Liver (tissue), 8 donors: ENCODE measurements at regions not wholly inside any gene's neighbourhood (a gene's known extent, or its start where the extent isn't known, plus 50 kb on each side); places are given as distances from the start of the nearest gene placed in this dataset.

Experiments
- DNase-seq: peaks from one replicate; pipeline ENCODE4 v3.0.0-alpha.2; 2017; ENCODE audit warnings: low spot score
- H3K27ac ChIP-seq, 2 donors: one replicate each; pipeline ENCODE4 v1.7.0; 2013; ENCODE audit warnings: inconsistent platforms in 2 of 2, low read length in 2 of 2, control low read depth in 1 of 2, low read depth in 1 of 2, mild to moderate bottlenecking in 1 of 2
- H3K27me3 ChIP-seq, 4 donors: one replicate each; pipeline versions ENCODE4 v1.6.1 to v1.7.0; 2013; ENCODE audit warnings: low read length in 3 of 4, inconsistent platforms in 1 of 4, mild to moderate bottlenecking in 1 of 4, moderate library complexity in 1 of 4; ENCODE audit not compliant: control insufficient read depth in 4 of 4, insufficient read depth in 4 of 4
- H3K36me3 ChIP-seq, 4 donors: one replicate each; pipeline versions ENCODE4 v1.6.1 to v1.7.0; 2013; ENCODE audit warnings: low read length in 3 of 4, mild to moderate bottlenecking in 3 of 4, low read depth in 1 of 4, moderate library complexity in 1 of 4; ENCODE audit not compliant: control insufficient read depth in 4 of 4, insufficient read depth in 3 of 4
- H3K4me1 ChIP-seq, 4 donors: one replicate each; pipeline versions ENCODE4 v1.6.1 to v1.7.0; 2013; ENCODE audit warnings: low read length in 3 of 4, mild to moderate bottlenecking in 3 of 4, moderate library complexity in 1 of 4; ENCODE audit not compliant: control insufficient read depth in 4 of 4, insufficient read depth in 4 of 4
- H3K4me3 ChIP-seq, 3 donors: one replicate each; pipeline versions ENCODE4 v1.6.1 to v1.7.0; 2013; ENCODE audit warnings: low read length in 3 of 3, control low read depth in 1 of 3, low read depth in 1 of 3, mild to moderate bottlenecking in 1 of 3
- H3K9ac ChIP-seq, 2 donors: one replicate each; pipeline ENCODE4 v1.7.0; 2013; ENCODE audit warnings: low read length in 2 of 2, mild to moderate bottlenecking in 2 of 2, moderate library complexity in 2 of 2, control low read depth in 1 of 2, low read depth in 1 of 2
- H3K9me3 ChIP-seq, 4 donors: one replicate each; pipeline versions ENCODE4 v1.6.1 to v1.7.0; 2013; ENCODE audit warnings: low read length in 3 of 4; ENCODE audit not compliant: control insufficient read depth in 4 of 4
- CTCF ChIP-seq: fragments of 150-350 bp; IDR thresholded peaks from 2 replicates; pipeline ENCODE4 v1.5.1; 2017; ENCODE audit warnings: improper control_type of control experiment, low read depth, low read length; ENCODE audit not compliant: missing input control
- EGR1 ChIP-seq, 2 donors: IDR thresholded peaks; 2 replicates each; pipeline ENCODE4 v1.6.1; 2016 to 2018; ENCODE audit warnings: antibody characterized with exemption in 2 of 2, low read depth in 2 of 2
- FOXA1 ChIP-seq: IDR thresholded peaks from 2 replicates; pipeline ENCODE4 v1.6.1; 2016; ENCODE audit warnings: antibody characterized with exemption
- FOXA2 ChIP-seq: IDR thresholded peaks from 2 replicates; pipeline ENCODE4 v1.6.1; 2016; ENCODE audit warnings: antibody characterized with exemption
- GABPA ChIP-seq, 2 donors: IDR thresholded peaks in 1 of 2; conservative IDR thresholded peaks in 1 of 2; 2 replicates each; pipeline ENCODE4 v1.6.1; 2016; ENCODE audit warnings: antibody characterized with exemption in 2 of 2, mild to moderate bottlenecking in 1 of 2, moderate library complexity in 1 of 2
- HNF4A ChIP-seq, 2 donors: conservative IDR thresholded peaks; 2 replicates each; pipeline ENCODE4 v1.6.1; 2016; ENCODE audit warnings: antibody characterized with exemption in 2 of 2, mild to moderate bottlenecking in 2 of 2
- HNF4G ChIP-seq: IDR thresholded peaks from 2 replicates; pipeline ENCODE4 v1.6.1; 2016; ENCODE audit warnings: antibody characterized with exemption
- JUND ChIP-seq, 2 donors: IDR thresholded peaks; 2 replicates each; pipeline ENCODE4 v1.6.1; 2016; ENCODE audit warnings: antibody characterized with exemption in 2 of 2
- MAX ChIP-seq: IDR thresholded peaks from 2 replicates; pipeline ENCODE4 v1.6.1; 2016; ENCODE audit warnings: antibody characterized with exemption
- NR2F2 ChIP-seq: IDR thresholded peaks from 2 replicates; pipeline ENCODE4 v1.6.1; 2016; ENCODE audit warnings: antibody characterized with exemption
- RAD21 ChIP-seq, 2 donors: IDR thresholded peaks; 2 replicates each; pipeline ENCODE4 v1.6.1; 2016; ENCODE audit warnings: antibody characterized with exemption in 2 of 2, mild to moderate bottlenecking in 2 of 2
- REST ChIP-seq: IDR thresholded peaks from 2 replicates; pipeline ENCODE4 v1.6.1; 2016; ENCODE audit warnings: antibody characterized with exemption, mild to moderate bottlenecking
- RXRA ChIP-seq, 2 donors: IDR thresholded peaks; 2 replicates each; pipeline ENCODE4 v1.6.1; 2017 to 2018; ENCODE audit warnings: antibody characterized with exemption in 2 of 2, mild to moderate bottlenecking in 1 of 2
- SP1 ChIP-seq: IDR thresholded peaks from 2 replicates; pipeline ENCODE4 v1.6.1; 2018; ENCODE audit warnings: antibody characterized with exemption, mild to moderate bottlenecking
- TAF1 ChIP-seq: conservative IDR thresholded peaks from 2 replicates; pipeline ENCODE4 v1.6.1; 2016; ENCODE audit warnings: antibody characterized with exemption, mild to moderate bottlenecking
- YY1 ChIP-seq: IDR thresholded peaks from 2 replicates; pipeline ENCODE4 v1.6.1; 2016; ENCODE audit warnings: antibody characterized with exemption, mild to moderate bottlenecking
- WGBS: extraction: QIAGEN DNeasy Blood & Tissue Kit; methylation state at CpG from one replicate; pipeline ENCODE4 v1.1.7; 2013; 5-methylcytosine and 5-hydroxymethylcytosine counted together
- TF ChIP-seq, protein P1 (sequence below): IDR thresholded peaks from 2 replicates; pipeline ENCODE4 v1.6.1; 2016; ENCODE audit warnings: antibody characterized with exemption
- TF ChIP-seq, protein P2 (sequence below): IDR thresholded peaks from 2 replicates; pipeline ENCODE4 v1.6.1; 2016; ENCODE audit warnings: antibody characterized with exemption
- donor health status: healthy.
- donor health status: healthy.
- donor health status: healthy.
- donor health status: healthy.
- donor health status: healthy.

- Histone ChIP-seq H3K36me3 (no peaks in the 10 kb centered on the region), H3K27ac (no peak overlapping the region), H3K4me1 (no peaks in the 10 kb centered on the region), H3K9me3 (no peaks in the 10 kb centered on the region), H3K9ac (no peak overlapping the region), H3K4me3 (no peak overlapping the region), H3K27me3 (no peaks in the 10 kb centered on the region)
- TF ChIP-seq JUND (IDR thresholded peaks at IDR 0.05) = no peak
- TF ChIP-seq EGR1 (IDR thresholded peaks at IDR 0.05; ENCODE audit: low read depth in 2 of 2) = no peak
- no peak for TF ChIP-seq HNF4A (conservative IDR thresholded peaks at IDR 0.05)
- TF ChIP-seq SP1 = no peak
- no peak for TF ChIP-seq YY1
- no peak for TF ChIP-seq FOXA1
- no peak for TF ChIP-seq NR2F2
- TF ChIP-seq MAX = no peak
- TF ChIP-seq, protein P1, sequence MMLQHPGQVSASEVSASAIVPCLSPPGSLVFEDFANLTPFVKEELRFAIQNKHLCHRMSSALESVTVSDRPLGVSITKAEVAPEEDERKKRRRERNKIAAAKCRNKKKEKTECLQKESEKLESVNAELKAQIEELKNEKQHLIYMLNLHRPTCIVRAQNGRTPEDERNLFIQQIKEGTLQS = no peak
- no peak for DNase-seq
- 57% methylated on average over 1 of the region's 1 CpG for WGBS
These were observed 646.4 kb downstream of the TBC1D4 start for GRCh38 chr13:74835579-74835978.

DNA sequence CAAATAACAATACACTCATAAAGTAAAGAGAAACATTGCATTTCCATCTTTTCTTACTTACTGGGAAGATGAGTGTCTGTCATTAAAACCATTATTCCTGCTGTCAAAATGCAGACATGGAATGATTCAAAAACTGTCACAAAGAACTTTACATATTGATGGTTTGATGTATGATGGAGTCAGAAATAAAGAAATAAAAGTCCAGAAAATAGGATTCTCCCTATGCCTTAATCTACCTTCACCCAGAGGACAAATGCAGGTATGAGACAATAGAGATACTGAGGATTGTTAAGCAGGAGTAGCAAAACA lies 656.1 kb downstream of the TBC1D4 start:
- H3K9ac ChIP-seq = no peak overlapping the region
- H3K27me3 ChIP-seq = peaks cover 0 to under 1% (median 0%) of the 10 kb centered on the region in 4 donors
- no peak overlapping the region for H3K27ac ChIP-seq
- H3K36me3 ChIP-seq = no peaks in the 10 kb centered on the region
- DNase-seq = no peak
- H3K4me1 ChIP-seq = no peaks in the 10 kb centered on the region
- H3K9me3 ChIP-seq = no peaks in the 10 kb centered on the region
- no peak overlapping the region for H3K4me3 ChIP-seq
- TF ChIP-seq FOXA1 = no peak
- no peak for TF ChIP-seq EGR1 (IDR thresholded peaks at IDR 0.05; ENCODE audit: low read depth in 2 of 2)
- TF ChIP-seq FOXA2 = no peak
- TF ChIP-seq TAF1 = no peak
- no peak for TF ChIP-seq NR2F2
- no peak for TF ChIP-seq REST
- TF ChIP-seq GABPA (IDR thresholded peaks at IDR 0.05 in 1 of 2, conservative IDR thresholded peaks at IDR 0.05 in 1 of 2) = no peak
- TF ChIP-seq YY1 = no peak
- no peak for TF ChIP-seq HNF4A (conservative IDR thresholded peaks at IDR 0.05)
- no peak for TF ChIP-seq SP1
- TF ChIP-seq, protein P1 = no peak
- no peak for TF ChIP-seq RXRA (IDR thresholded peaks at IDR 0.05)
- TF ChIP-seq MAX = no peak
- no peak for TF ChIP-seq RAD21 (IDR thresholded peaks at IDR 0.05)
- no peak for TF ChIP-seq JUND (IDR thresholded peaks at IDR 0.05)
- TF ChIP-seq CTCF = no peak
- TF ChIP-seq HNF4G = no peak
- TF ChIP-seq, protein P2, sequence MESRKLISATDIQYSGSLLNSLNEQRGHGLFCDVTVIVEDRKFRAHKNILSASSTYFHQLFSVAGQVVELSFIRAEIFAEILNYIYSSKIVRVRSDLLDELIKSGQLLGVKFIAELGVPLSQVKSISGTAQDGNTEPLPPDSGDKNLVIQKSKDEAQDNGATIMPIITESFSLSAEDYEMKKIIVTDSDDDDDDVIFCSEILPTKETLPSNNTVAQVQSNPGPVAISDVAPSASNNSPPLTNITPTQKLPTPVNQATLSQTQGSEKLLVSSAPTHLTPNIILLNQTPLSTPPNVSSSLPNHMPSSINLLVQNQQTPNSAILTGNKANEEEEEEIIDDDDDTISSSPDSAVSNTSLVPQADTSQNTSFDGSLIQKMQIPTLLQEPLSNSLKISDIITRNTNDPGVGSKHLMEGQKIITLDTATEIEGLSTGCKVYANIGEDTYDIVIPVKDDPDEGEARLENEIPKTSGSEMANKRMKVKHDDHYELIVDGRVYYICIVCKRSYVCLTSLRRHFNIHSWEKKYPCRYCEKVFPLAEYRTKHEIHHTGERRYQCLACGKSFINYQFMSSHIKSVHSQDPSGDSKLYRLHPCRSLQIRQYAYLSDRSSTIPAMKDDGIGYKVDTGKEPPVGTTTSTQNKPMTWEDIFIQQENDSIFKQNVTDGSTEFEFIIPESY = no peak
